ENCODE measurements at regions not wholly inside any gene's neighbourhood (a gene's known extent, or its start where the extent isn't known, plus 50 kb on each side); places are given as distances from the start of the nearest gene placed in this dataset.

- no peak for TF ChIP-seq EZH2 (IDR thresholded peaks at IDR 0.05; ENCODE audit: insufficient read depth, low read length)
- TF ChIP-seq, protein P1, sequence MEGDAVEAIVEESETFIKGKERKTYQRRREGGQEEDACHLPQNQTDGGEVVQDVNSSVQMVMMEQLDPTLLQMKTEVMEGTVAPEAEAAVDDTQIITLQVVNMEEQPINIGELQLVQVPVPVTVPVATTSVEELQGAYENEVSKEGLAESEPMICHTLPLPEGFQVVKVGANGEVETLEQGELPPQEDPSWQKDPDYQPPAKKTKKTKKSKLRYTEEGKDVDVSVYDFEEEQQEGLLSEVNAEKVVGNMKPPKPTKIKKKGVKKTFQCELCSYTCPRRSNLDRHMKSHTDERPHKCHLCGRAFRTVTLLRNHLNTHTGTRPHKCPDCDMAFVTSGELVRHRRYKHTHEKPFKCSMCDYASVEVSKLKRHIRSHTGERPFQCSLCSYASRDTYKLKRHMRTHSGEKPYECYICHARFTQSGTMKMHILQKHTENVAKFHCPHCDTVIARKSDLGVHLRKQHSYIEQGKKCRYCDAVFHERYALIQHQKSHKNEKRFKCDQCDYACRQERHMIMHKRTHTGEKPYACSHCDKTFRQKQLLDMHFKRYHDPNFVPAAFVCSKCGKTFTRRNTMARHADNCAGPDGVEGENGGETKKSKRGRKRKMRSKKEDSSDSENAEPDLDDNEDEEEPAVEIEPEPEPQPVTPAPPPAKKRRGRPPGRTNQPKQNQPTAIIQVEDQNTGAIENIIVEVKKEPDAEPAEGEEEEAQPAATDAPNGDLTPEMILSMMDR (IDR thresholded peaks at IDR 0.05; ENCODE audit: insufficient read depth, low read depth, low read length), result no peak
Observed at GRCh38 chr13:32851083-32852069, 164.8 kb upstream of the KL start.
